GM13976 (cell line): ENCODE measurements at regions not wholly inside any gene's neighbourhood (a gene's known extent, or its start where the extent isn't known, plus 50 kb on each side); places are given as distances from the start of the nearest gene placed in this dataset.

Experiments used
- DNase-seq: peaks from one replicate; pipeline ENCODE4 v3.0.0; 2012; ENCODE audit warnings: low spot score
- CTCF ChIP-seq: IDR thresholded peaks from 2 replicates; pipeline ENCODE4 v1.5.1; 2012; ENCODE audit warnings: borderline replicate concordance, mild to moderate bottlenecking; ENCODE audit not compliant: insufficient read depth; ENCODE audit errors: extremely low read depth, missing control alignments, control extremely low read depth
- in situ Hi-C: fragments of 300-500 bp; cut with MboI; formaldehyde crosslinking; loops from one replicate; pipeline ENCODE4 v1.12.0; 2022; ENCODE audit warnings: low sequenced_read_pairs, mixed read lengths, inconsistent platforms; ENCODE audit not compliant: unreplicated experiment

GRCh38 chr2:217013926-217014325, 154.1 kb upstream of the TNP1 start:
- in situ Hi-C loops = no loop called here
- no peak for DNase-seq
- no peak for TF ChIP-seq CTCF

- in situ Hi-C loops = no loop called here
- TF ChIP-seq CTCF = no peak
- no peak for DNase-seq
These were observed 151.7 kb upstream of the TNP1 start for GRCh38 chr2:217011576-217011975.

- in situ Hi-C loops = no loop called here
- no peak for DNase-seq
- TF ChIP-seq CTCF = no peak
These were observed 150.3 kb upstream of the TNP1 start for GRCh38 chr2:217010173-217010572.

GRCh38 chr2:217008794-217009193, 148.9 kb upstream of the TNP1 start:
- TF ChIP-seq CTCF = no peak
- in situ Hi-C loops = no loop called here
- no peak for DNase-seq

GRCh38 chr2:217006217-217006616, 146.4 kb upstream of the TNP1 start:
- DNase-seq = no peak
- in situ Hi-C loops = no loop called here
- TF ChIP-seq CTCF = no peak

- DNase-seq = no peak
- TF ChIP-seq CTCF = no peak
- in situ Hi-C loops = no loop called here
These were observed 144.8 kb upstream of the TNP1 start for GRCh38 chr2:217004656-217005055.

GRCh38 chr2:217001740-217002139, 141.9 kb upstream of the TNP1 start:
- TF ChIP-seq CTCF = no peak
- in situ Hi-C loops = no loop called here
- DNase-seq = no peak
